GM12878 (cell line): ENCODE measurements at regions not wholly inside any gene's neighbourhood (a gene's known extent, or its start where the extent isn't known, plus 50 kb on each side); places are given as distances from the start of the nearest gene placed in this dataset.

Source experiments
- CEBPB ChIP-seq, 2 experiments: fragments of 150-350 bp in 1 of 2; IDR thresholded peaks; 2 replicates each; pipeline ENCODE4 v1.6.1; 2012 to 2014; ENCODE audit warnings: low read depth in 2 of 2, low read length in 2 of 2, borderline replicate concordance in 1 of 2, inconsistent platforms in 1 of 2
- CTCF ChIP-seq, 3 experiments: IDR thresholded peaks in 2 of 3; conservative IDR thresholded peaks in 1 of 3; 2 replicates each; pipeline ENCODE4 v1.5.1; 2011; ENCODE audit warnings: low read depth in 3 of 3, low read length in 3 of 3, mild to moderate bottlenecking in 3 of 3, control low read depth in 2 of 3, moderate library complexity in 2 of 3, inconsistent platforms in 1 of 3, mixed read lengths in 1 of 3; ENCODE audit not compliant: control insufficient read depth in 2 of 3, insufficient read depth in 1 of 3; ENCODE audit errors: extremely low read depth in 1 of 3
- EGR1 ChIP-seq, 2 experiments: IDR thresholded peaks; 1 replicate in 1 of 2; 2 replicates in 1 of 2; pipeline ENCODE4 v1.6.1; 2011 to 2012; ENCODE audit warnings: low read depth in 2 of 2, low read length in 2 of 2, borderline replicate concordance in 1 of 2, mild to moderate bottlenecking in 1 of 2, moderate library complexity in 1 of 2
- HDAC6 ChIP-seq: fragments of 200-600 bp; sonication (generic); IDR thresholded peaks from one replicate; pipeline ENCODE4 v1.8.0; 2017; ENCODE audit warnings: antibody characterized with exemption; ENCODE audit not compliant: unreplicated experiment
- HSF1 ChIP-seq: fragments of 150-350 bp; IDR thresholded peaks from 2 replicates; pipeline ENCODE4 v1.6.1; 2014; ENCODE audit warnings: mild to moderate bottlenecking, low read depth, low read length
- MXI1 ChIP-seq: fragments of 150-350 bp; IDR thresholded peaks from 2 replicates; pipeline ENCODE4 v1.6.1; 2011; ENCODE audit warnings: low read depth, mild to moderate bottlenecking, inconsistent platforms, low read length, improper control_type of control experiment
- PAX5 ChIP-seq: IDR thresholded peaks from 2 replicates; pipeline ENCODE4 v1.6.1; 2011; ENCODE audit warnings: low read depth, low read length, borderline replicate concordance
- POLR2A ChIP-seq: IDR thresholded peaks from 2 replicates; pipeline ENCODE4 v1.6.1; 2011; ENCODE audit warnings: low read depth, mild to moderate bottlenecking, low read length
- PRDM15 ChIP-seq: fragments of 450-650 bp; formaldehyde crosslinking; IDR thresholded peaks from 2 replicates; pipeline ENCODE4 v1.4.0; 2020; ENCODE audit warnings: mild to moderate bottlenecking, moderate library complexity
- RAD21 ChIP-seq: IDR thresholded peaks from 2 replicates; pipeline ENCODE4 v1.6.1; 2011; ENCODE audit warnings: mild to moderate bottlenecking, low read depth, low read length, moderate library complexity; ENCODE audit not compliant: insufficient read depth
- RUNX3 ChIP-seq: IDR thresholded peaks from 2 replicates; pipeline ENCODE4 v1.6.1; 2012; ENCODE audit warnings: low read length, inconsistent platforms
- ZNF592 ChIP-seq: fragments of 450-650 bp; IDR thresholded peaks from 2 replicates; pipeline ENCODE4 v1.6.1; 2017; ENCODE audit warnings: mild to moderate bottlenecking, moderate library complexity
- TF ChIP-seq, protein P1 (sequence below): IDR thresholded peaks from 2 replicates; pipeline ENCODE4 v1.6.1; 2012; ENCODE audit warnings: improper control_type of control experiment, low read depth, low read length; ENCODE audit not compliant: insufficient replicate concordance
- TF ChIP-seq, protein P2 (sequence below): IDR thresholded peaks from 2 replicates; pipeline ENCODE4 v1.6.1; 2012; ENCODE audit warnings: low read depth, low read length, improper control_type of control experiment

DNA sequence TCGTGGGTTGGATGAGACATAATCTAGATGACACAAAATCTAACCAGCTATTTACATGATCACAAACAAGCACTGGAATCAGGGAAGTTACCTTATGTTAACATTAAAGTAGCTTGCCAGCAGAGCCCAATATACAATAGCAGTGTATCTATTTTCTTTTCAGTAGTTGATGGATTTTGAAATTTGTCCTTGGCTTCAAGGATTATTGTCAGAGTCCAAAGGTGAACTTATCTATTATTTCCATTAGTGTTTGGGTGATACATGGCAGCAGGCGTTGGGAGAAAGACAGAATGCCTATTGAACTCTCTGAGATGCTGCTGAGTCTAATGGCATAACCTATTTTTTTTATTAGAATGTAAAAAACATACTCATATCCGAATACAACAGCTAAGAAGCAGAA, 223.2 kb upstream of the ACTBL2 start:
- TF ChIP-seq, protein P1, sequence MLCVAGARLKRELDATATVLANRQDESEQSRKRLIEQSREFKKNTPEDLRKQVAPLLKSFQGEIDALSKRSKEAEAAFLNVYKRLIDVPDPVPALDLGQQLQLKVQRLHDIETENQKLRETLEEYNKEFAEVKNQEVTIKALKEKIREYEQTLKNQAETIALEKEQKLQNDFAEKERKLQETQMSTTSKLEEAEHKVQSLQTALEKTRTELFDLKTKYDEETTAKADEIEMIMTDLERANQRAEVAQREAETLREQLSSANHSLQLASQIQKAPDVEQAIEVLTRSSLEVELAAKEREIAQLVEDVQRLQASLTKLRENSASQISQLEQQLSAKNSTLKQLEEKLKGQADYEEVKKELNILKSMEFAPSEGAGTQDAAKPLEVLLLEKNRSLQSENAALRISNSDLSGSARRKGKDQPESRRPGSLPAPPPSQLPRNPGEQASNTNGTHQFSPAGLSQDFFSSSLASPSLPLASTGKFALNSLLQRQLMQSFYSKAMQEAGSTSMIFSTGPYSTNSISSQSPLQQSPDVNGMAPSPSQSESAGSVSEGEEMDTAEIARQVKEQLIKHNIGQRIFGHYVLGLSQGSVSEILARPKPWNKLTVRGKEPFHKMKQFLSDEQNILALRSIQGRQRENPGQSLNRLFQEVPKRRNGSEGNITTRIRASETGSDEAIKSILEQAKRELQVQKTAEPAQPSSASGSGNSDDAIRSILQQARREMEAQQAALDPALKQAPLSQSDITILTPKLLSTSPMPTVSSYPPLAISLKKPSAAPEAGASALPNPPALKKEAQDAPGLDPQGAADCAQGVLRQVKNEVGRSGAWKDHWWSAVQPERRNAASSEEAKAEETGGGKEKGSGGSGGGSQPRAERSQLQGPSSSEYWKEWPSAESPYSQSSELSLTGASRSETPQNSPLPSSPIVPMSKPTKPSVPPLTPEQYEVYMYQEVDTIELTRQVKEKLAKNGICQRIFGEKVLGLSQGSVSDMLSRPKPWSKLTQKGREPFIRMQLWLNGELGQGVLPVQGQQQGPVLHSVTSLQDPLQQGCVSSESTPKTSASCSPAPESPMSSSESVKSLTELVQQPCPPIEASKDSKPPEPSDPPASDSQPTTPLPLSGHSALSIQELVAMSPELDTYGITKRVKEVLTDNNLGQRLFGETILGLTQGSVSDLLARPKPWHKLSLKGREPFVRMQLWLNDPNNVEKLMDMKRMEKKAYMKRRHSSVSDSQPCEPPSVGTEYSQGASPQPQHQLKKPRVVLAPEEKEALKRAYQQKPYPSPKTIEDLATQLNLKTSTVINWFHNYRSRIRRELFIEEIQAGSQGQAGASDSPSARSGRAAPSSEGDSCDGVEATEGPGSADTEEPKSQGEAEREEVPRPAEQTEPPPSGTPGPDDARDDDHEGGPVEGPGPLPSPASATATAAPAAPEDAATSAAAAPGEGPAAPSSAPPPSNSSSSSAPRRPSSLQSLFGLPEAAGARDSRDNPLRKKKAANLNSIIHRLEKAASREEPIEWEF = no peak
- TF ChIP-seq PAX5 (no peak), CTCF (IDR thresholded peaks at IDR 0.05 in 2 of 3, conservative IDR thresholded peaks at IDR 0.05 in 1 of 3; ENCODE audit: control insufficient read depth in 2 of 3, extremely low read depth in 1 of 3, insufficient read depth in 1 of 3, low read depth in 3 of 3, low read length in 3 of 3) (no peak), RAD21 (no peak), ZNF592 (no peak), EGR1 (IDR thresholded peaks at IDR 0.05; ENCODE audit: borderline replicate concordance in 1 of 2, low read depth in 2 of 2, low read length in 2 of 2) (no peak), RUNX3 (no peak), HDAC6 (no peak), CEBPB (IDR thresholded peaks at IDR 0.05; ENCODE audit: borderline replicate concordance in 1 of 2, low read depth in 2 of 2, low read length in 2 of 2) (no peak), POLR2A (no peak), MXI1 (no peak), PRDM15 (CRISPR knock-in tag) (no peak), HSF1 (no peak)
- TF ChIP-seq, protein P2, sequence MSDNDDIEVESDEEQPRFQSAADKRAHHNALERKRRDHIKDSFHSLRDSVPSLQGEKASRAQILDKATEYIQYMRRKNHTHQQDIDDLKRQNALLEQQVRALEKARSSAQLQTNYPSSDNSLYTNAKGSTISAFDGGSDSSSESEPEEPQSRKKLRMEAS = no peak
